ENCODE measurements at regions not wholly inside any gene's neighbourhood (a gene's known extent, or its start where the extent isn't known, plus 50 kb on each side); places are given as distances from the start of the nearest gene placed in this dataset.

GRCh38 chr2:129253461-129253812 lies 726.0 kb upstream of the RAB6C start:
- ChIA-PET CTCF (no interaction called here), POLR2A (no interaction called here)
- DNase-seq (ENCODE audit: low read depth, low spot score): no peak
- no peak overlapping the region for H3K4me3 ChIP-seq (ENCODE audit: low read depth, low read length)
- no peak for TF ChIP-seq CTCF (IDR thresholded peaks at IDR 0.05; ENCODE audit: insufficient read depth, low read length, missing control alignments)

- TF ChIP-seq CTCF (IDR thresholded peaks at IDR 0.05; ENCODE audit: insufficient read depth, low read length, missing control alignments): no peak
- DNase-seq (ENCODE audit: low read depth, low spot score): no peak
- ChIA-PET POLR2A (no interaction called here), CTCF (no interaction called here)
- H3K4me3 ChIP-seq (ENCODE audit: low read depth, low read length): no peak overlapping the region
Measured at GRCh38 chr2:129254718-129255117, 724.7 kb upstream of the RAB6C start.

GRCh38 chr2:129255610-129256313 lies 723.7 kb upstream of the RAB6C start:
- CTCF ChIA-PET: no interaction called here
- no peak for DNase-seq (ENCODE audit: low read depth, low spot score)

GRCh38 chr2:129256642-129257041 lies 722.8 kb upstream of the RAB6C start:
- no peak overlapping the region for H3K4me3 ChIP-seq (ENCODE audit: low read depth, low read length)
- ChIA-PET CTCF (no interaction called here), POLR2A (no interaction called here)
- no peak for TF ChIP-seq CTCF (IDR thresholded peaks at IDR 0.05; ENCODE audit: insufficient read depth, low read length, missing control alignments)
- DNase-seq (ENCODE audit: low read depth, low spot score): no peak

More at GRCh38 chr2:129255610-129256313, 723.7 kb upstream of the RAB6C start:
- no peak for TF ChIP-seq CTCF (IDR thresholded peaks at IDR 0.05; ENCODE audit: insufficient read depth, low read length, missing control alignments)
- H3K4me3 ChIP-seq (ENCODE audit: low read depth, low read length): no peak overlapping the region
- POLR2A ChIA-PET: no interaction called here

- ChIA-PET CTCF (no interaction called here), POLR2A (no interaction called here)
- TF ChIP-seq CTCF (IDR thresholded peaks at IDR 0.05; ENCODE audit: insufficient read depth, low read length, missing control alignments): no peak
- DNase-seq (ENCODE audit: low read depth, low spot score): no peak
- no peak overlapping the region for H3K4me3 ChIP-seq (ENCODE audit: low read depth, low read length)
Measured at GRCh38 chr2:129262934-129263333, 716.5 kb upstream of the RAB6C start.

GRCh38 chr2:129263939-129264338 lies 715.5 kb upstream of the RAB6C start:
- H3K4me3 ChIP-seq (ENCODE audit: low read depth, low read length): no peak overlapping the region
- CTCF ChIA-PET: no interaction called here
- no peak for TF ChIP-seq CTCF (IDR thresholded peaks at IDR 0.05; ENCODE audit: insufficient read depth, low read length, missing control alignments)

More at GRCh38 chr2:129263939-129264338, 715.5 kb upstream of the RAB6C start:
- no peak for DNase-seq (ENCODE audit: low read depth, low spot score)
- POLR2A ChIA-PET: no interaction called here

Measured in AG04449 (cell line).